ENCODE measurements at regions not wholly inside any gene's neighbourhood (a gene's known extent, or its start where the extent isn't known, plus 50 kb on each side); places are given as distances from the start of the nearest gene placed in this dataset.

DNA sequence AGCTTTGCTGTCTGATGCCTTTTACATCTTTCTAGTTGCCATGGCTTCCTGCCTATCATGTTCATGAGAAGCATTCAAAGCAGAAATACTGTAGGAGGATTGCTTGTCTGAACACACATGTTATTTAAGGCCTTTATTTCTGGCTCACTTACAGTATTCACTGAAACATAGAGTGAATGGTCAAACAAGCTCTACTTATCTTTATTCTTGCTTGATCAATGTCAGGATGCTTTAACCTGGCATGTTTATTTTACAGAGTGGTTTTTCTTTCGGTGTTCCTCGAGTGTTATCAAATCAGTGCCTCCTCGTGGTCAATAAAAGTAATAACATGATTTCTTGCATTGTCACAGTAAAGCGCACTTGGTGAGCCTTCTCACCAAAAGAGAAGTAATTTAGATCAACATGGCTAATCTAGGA lies 73.5 kb upstream of the PCDH17 start:
- H3K4me3 ChIP-seq = no peak overlapping the region

DNA sequence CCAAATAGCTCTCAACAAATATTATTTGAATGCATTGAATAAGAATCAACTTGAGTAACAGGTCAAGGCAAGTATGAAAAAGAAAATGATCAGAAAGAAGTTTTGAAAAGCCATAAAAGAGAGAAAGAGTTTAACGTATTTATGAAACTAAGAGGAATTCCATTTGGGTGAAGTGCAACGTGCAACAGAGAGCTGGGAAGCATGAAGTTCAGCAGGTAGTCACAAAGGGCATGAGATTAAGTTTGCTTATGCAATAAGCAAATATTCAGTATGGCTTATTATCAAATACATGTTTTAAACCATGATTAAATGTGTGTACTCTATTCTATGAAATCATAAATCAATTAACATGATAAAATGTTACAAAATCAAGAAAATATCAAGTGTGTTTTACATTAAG lies 62.7 kb upstream of the PCDH17 start:
- no peaks in the 10 kb centered on the region for H3K27me3 ChIP-seq
- H3K36me3 ChIP-seq (replicated peaks in 1 of 2) = no peaks in the 10 kb centered on the region
- TF ChIP-seq, protein P1, sequence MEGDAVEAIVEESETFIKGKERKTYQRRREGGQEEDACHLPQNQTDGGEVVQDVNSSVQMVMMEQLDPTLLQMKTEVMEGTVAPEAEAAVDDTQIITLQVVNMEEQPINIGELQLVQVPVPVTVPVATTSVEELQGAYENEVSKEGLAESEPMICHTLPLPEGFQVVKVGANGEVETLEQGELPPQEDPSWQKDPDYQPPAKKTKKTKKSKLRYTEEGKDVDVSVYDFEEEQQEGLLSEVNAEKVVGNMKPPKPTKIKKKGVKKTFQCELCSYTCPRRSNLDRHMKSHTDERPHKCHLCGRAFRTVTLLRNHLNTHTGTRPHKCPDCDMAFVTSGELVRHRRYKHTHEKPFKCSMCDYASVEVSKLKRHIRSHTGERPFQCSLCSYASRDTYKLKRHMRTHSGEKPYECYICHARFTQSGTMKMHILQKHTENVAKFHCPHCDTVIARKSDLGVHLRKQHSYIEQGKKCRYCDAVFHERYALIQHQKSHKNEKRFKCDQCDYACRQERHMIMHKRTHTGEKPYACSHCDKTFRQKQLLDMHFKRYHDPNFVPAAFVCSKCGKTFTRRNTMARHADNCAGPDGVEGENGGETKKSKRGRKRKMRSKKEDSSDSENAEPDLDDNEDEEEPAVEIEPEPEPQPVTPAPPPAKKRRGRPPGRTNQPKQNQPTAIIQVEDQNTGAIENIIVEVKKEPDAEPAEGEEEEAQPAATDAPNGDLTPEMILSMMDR (IDR thresholded peaks at IDR 0.05) = no peak
- TF ChIP-seq POLR2A (IDR thresholded peaks at IDR 0.05) = no peak
- H3K9me3 ChIP-seq (replicated peaks in 1 of 3) = no peaks in the 10 kb centered on the region
- no peak overlapping the region for H3K27ac ChIP-seq
- 49 to 63% (median 61%) methylated on average over 2 of the region's 2 CpGs for WGBS, 4 donors
- DNase-seq = no peak
- intact Hi-C loops (cut with DNase I) = no loop called here
- no peaks in the 10 kb centered on the region for H3K4me1 ChIP-seq (replicated peaks in 1 of 2)
- no peak overlapping the region for H3K4me3 ChIP-seq

More for the DNA sequence above, 73.5 kb upstream of the PCDH17 start:
- Histone ChIP-seq H3K36me3 (replicated peaks in 1 of 2) (no peaks in the 10 kb centered on the region), H3K27me3 (no peaks in the 10 kb centered on the region), H3K4me1 (replicated peaks in 1 of 2) (no peaks in the 10 kb centered on the region), H3K9me3 (replicated peaks in 1 of 3) (no peaks in the 10 kb centered on the region), H3K27ac (no peak overlapping the region)
- intact Hi-C loops (cut with DNase I) = no loop called here
- TF ChIP-seq POLR2A (IDR thresholded peaks at IDR 0.05) = no peak
- TF ChIP-seq, protein P1 (IDR thresholded peaks at IDR 0.05) = no peak
- DNase-seq = no peak
- WGBS, 4 donors = 8 to 12% (median 10%) methylated on average over 4 of the region's 4 CpGs

DNA sequence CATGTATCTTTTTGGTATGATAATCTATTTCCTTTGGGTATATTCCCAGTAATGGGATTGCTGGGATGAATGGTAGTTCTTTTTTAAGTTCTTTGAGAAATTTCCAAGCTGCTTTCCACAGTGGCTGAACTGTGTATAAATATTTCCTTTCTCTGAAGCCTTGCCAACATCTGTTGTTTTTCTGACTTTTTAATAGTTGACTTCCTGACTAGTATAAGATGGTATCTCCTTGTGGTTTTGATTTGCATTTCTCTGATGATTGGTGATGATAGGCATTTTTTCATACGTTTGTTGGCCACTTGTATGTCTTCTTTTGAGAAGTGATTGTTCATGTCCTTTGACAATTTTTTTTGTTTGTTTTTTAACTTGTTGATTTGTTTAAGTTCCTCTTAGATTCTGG lies 61.6 kb upstream of the PCDH17 start:
- Histone ChIP-seq H3K9me3 (replicated peaks in 1 of 3) (no peaks in the 10 kb centered on the region), H3K27me3 (no peaks in the 10 kb centered on the region), H3K4me1 (replicated peaks in 1 of 2) (no peaks in the 10 kb centered on the region), H3K27ac (no peak overlapping the region), H3K36me3 (replicated peaks in 1 of 2) (no peaks in the 10 kb centered on the region), H3K4me3 (no peak overlapping the region)
- intact Hi-C loops (cut with DNase I) = no loop called here
- TF ChIP-seq POLR2A (IDR thresholded peaks at IDR 0.05) = no peak
- TF ChIP-seq, protein P1 (IDR thresholded peaks at IDR 0.05) = no peak
- no peak for DNase-seq
- WGBS, 4 donors = 18 to 27% (median 24%) methylated on average over 1 of the region's 1 CpG

All from adrenal gland (tissue), 9 donors.